Hepatocyte (in vitro differentiated cells): ENCODE measurements at regions not wholly inside any gene's neighbourhood (a gene's known extent, or its start where the extent isn't known, plus 50 kb on each side); places are given as distances from the start of the nearest gene placed in this dataset.

ENCODE experiments used
- DNase-seq: peaks from one replicate; pipeline ENCODE4 v3.0.0-alpha.2; 2016; ENCODE audit warnings: low spot score
- H2AFZ ChIP-seq: fragments of 200-600 bp; sonication (generic); 2 replicates; pipeline ENCODE4 v1.6.0; 2016; ENCODE audit warnings: antibody characterized with exemption, mild to moderate bottlenecking
- H3K27ac ChIP-seq: fragments of 200-600 bp; sonication (generic); 2 replicates; pipeline ENCODE4 v1.5.1; 2016; ENCODE audit warnings: mild to moderate bottlenecking
- H3K27me3 ChIP-seq: fragments of 200-600 bp; sonication (generic); 2 replicates; pipeline ENCODE4 v1.6.1; 2016
- H3K36me3 ChIP-seq: fragments of 200-600 bp; sonication (generic); replicated peaks from 2 replicates; pipeline ENCODE4 v1.5.1; 2016; ENCODE audit warnings: low read depth; ENCODE audit not compliant: insufficient read depth
- H3K4me1 ChIP-seq: fragments of 200-600 bp; sonication (generic); 2 replicates; pipeline ENCODE4 v1.5.1; 2016; ENCODE audit warnings: mild to moderate bottlenecking, moderate library complexity; ENCODE audit not compliant: insufficient read depth
- H3K4me2 ChIP-seq: fragments of 200-600 bp; sonication (generic); 2 replicates; pipeline ENCODE4 v1.6.0; 2016
- H3K4me3 ChIP-seq: fragments of 200-600 bp; sonication (generic); 2 replicates; pipeline ENCODE4 v1.5.1; 2016; ENCODE audit warnings: mild to moderate bottlenecking
- H3K79me2 ChIP-seq: fragments of 200-600 bp; sonication (generic); 2 replicates; pipeline ENCODE4 v1.6.0; 2017; ENCODE audit warnings: mild to moderate bottlenecking
- H3K9me2 ChIP-seq: fragments of 200-600 bp; sonication (generic); replicated peaks from 2 replicates; pipeline ENCODE4 v1.6.0; 2017; ENCODE audit warnings: mild to moderate bottlenecking; ENCODE audit not compliant: insufficient read depth
- H3K9me3 ChIP-seq: fragments of 200-600 bp; sonication (generic); 2 replicates; pipeline ENCODE4 v1.5.1; 2016; ENCODE audit warnings: low read depth, mild to moderate bottlenecking
- H4K20me1 ChIP-seq: fragments of 200-600 bp; sonication (generic); 2 replicates; pipeline ENCODE4 v1.6.0; 2016; ENCODE audit warnings: mild to moderate bottlenecking; ENCODE audit not compliant: insufficient read depth, poor library complexity, severe bottlenecking
- CTCF ChIP-seq: fragments of 200-600 bp; sonication (generic); IDR thresholded peaks from 2 replicates; pipeline ENCODE4 v1.5.1; 2016; ENCODE audit warnings: antibody characterized with exemption, mild to moderate bottlenecking; ENCODE audit not compliant: poor library complexity
- EZH2 ChIP-seq: fragments of 200-600 bp; sonication (generic); IDR thresholded peaks from 2 replicates; pipeline ENCODE4 v1.6.1; 2016; ENCODE audit warnings: antibody characterized with exemption, mild to moderate bottlenecking, borderline replicate concordance
- EZH2phosphoT487 ChIP-seq: fragments of 200-600 bp; sonication (generic); IDR thresholded peaks from one replicate; pipeline ENCODE4 v1.6.1; 2018; ENCODE audit warnings: antibody characterized with exemption, mild to moderate bottlenecking, low read depth, moderate library complexity; ENCODE audit not compliant: unreplicated experiment, severe bottlenecking
- WGBS: methylation state at CpG from one replicate; pipeline ENCODE4 v1.1.6; 2016; ENCODE audit warnings: low lambda C conversion rate; ENCODE audit errors: missing lambda C conversion rate; 5-methylcytosine and 5-hydroxymethylcytosine counted together

DNA sequence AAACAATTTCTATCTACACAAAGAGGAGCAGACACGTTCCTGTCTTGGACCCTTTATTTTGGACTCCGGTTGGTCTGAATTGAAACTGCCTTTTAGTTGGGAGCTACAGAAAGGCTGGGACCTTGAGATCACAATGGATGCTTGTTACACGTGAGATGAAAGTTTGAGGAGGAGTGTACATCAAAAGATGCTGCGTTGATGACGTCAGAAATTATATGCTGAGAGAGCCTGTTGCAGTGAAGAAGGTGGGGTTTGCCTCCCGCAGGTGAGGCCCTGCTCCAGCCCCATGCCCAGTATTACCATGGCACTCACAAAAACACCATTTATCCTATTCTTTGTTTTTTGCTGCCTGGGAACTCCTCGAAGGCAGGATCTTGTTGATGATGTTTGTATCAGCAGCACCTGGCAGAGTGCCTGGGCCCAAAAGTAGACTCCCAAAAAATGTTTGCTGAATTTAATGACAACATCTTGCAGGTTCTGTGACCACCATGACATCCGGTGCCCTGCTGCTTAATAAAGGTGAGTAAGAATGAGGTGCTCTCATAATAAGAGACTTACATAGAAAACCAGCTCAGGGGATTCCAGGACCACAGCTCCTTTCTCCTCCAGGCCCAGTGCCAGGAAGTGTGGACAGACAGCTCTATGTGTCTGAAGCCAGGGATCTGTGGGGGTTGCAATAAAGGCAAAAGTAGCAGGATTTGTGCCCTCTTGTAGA, 136.1 kb upstream of the UBE2E1 start:
- Histone ChIP-seq H3K27ac (no peak overlapping the region), H3K4me2 (no peak overlapping the region), H2AFZ (no peak overlapping the region)

DNA sequence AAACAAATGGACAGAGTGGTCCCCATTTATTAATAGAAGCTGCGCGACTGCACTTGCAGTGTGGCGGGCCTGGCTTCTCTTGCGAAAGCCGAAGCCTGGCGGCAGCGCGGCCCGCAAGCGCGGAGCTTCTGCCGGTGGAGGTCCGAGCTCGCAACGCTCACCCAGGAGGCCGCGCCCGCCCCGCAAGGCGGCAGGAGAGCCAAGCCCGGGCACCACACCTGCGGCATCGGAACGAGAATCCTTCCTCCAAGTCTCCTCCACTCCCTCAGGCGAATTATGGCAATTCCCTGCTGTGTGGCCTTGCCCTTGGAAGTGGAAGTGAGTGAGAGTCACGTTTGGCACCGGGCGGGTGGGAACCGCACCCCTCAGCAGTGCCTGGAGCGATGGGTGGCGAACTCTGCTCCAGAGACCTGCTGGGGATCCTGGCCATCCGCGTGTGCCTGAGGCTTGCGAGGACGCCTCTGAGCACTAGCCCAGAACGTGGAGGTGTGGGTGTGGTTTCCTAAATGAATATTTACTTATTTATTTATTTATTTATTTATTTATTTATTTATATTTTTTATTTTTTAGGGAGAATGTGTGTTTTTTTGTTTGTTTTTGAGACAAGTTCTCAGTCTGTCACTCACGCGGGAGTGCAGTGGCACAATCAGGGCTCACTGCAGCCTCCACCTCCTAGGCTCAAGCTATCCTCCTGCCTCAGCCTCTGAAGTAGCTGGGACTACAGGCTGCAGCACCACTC, 133.7 kb upstream of the UBE2E1 start:
- no peak for TF ChIP-seq EZH2phosphoT487
- TF ChIP-seq CTCF = no peak
- TF ChIP-seq EZH2 = no peak
- Histone ChIP-seq H3K27me3 (no peaks in the 10 kb centered on the region), H3K4me2 (no peak overlapping the region), H3K4me1 (no peaks in the 10 kb centered on the region), H4K20me1 (no peaks in the 10 kb centered on the region), H3K27ac (no peak overlapping the region), H3K36me3 (no peaks in the 10 kb centered on the region), H2AFZ (no peak overlapping the region), H3K9me2 (no peaks in the 10 kb centered on the region), H3K9me3 (no peaks in the 10 kb centered on the region), H3K79me2 (no peaks in the 10 kb centered on the region), H3K4me3 (no peak overlapping the region)
- WGBS = 97% methylated on average over 38 of the region's 38 CpGs
- no peak for DNase-seq

More for the DNA sequence above, 136.1 kb upstream of the UBE2E1 start:
- Histone ChIP-seq H3K4me1 (no peaks in the 10 kb centered on the region), H3K9me3 (no peaks in the 10 kb centered on the region), H3K79me2 (no peaks in the 10 kb centered on the region), H3K27me3 (no peaks in the 10 kb centered on the region), H3K36me3 (no peaks in the 10 kb centered on the region), H4K20me1 (no peaks in the 10 kb centered on the region), H3K9me2 (no peaks in the 10 kb centered on the region), H3K4me3 (no peak overlapping the region)
- DNase-seq = no peak
- 87% methylated on average over 8 of the region's 8 CpGs for WGBS
- no peak for TF ChIP-seq CTCF
- no peak for TF ChIP-seq EZH2
- no peak for TF ChIP-seq EZH2phosphoT487

DNA sequence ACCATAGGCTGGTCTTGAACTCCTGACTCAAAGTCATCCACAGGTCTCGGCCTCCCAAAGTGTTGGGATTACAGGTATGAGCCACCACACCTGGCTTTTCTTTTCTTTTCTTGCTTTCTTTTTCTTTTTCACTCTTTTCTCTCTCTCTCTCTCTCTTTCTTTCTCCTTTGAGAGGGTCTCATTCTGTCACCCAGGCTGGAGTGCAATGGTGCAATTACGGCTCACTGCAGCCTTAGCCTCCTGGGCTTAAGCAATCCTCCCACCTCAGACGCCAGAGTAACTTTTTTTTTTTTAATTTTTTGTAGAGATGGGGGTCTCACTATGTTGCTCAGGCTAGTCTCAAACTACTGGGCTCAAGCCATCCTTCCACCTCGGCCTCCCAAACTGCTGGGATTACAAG, 133.1 kb upstream of the UBE2E1 start:
- no peak for DNase-seq
- Histone ChIP-seq H3K4me3 (no peak overlapping the region), H2AFZ (no peak overlapping the region), H3K27ac (no peak overlapping the region), H4K20me1 (no peaks in the 10 kb centered on the region), H3K36me3 (no peaks in the 10 kb centered on the region), H3K4me1 (no peaks in the 10 kb centered on the region), H3K27me3 (no peaks in the 10 kb centered on the region), H3K9me2 (no peaks in the 10 kb centered on the region), H3K79me2 (no peaks in the 10 kb centered on the region), H3K4me2 (no peak overlapping the region), H3K9me3 (no peaks in the 10 kb centered on the region)
- TF ChIP-seq EZH2phosphoT487 (no peak), EZH2 (no peak), CTCF (no peak)
- WGBS = 80% methylated on average over 4 of the region's 4 CpGs
